MV-4-11 (cell line): ENCODE measurements at regions not wholly inside any gene's neighbourhood (a gene's known extent, or its start where the extent isn't known, plus 50 kb on each side); places are given as distances from the start of the nearest gene placed in this dataset.
A peak's percentile ranks its signal among the peaks of the same experiment; 100 is the strongest.
"Not testable (repeated sequence)": the region's sequence is repeated elsewhere in the genome, so short reads cannot be mapped to it uniquely, and the experiment has no call there.

Source experiments
- DNase-seq: peaks from one replicate; lab custom pipeline; 2025; lab: John Stamatoyannopoulos, UW

DNA sequence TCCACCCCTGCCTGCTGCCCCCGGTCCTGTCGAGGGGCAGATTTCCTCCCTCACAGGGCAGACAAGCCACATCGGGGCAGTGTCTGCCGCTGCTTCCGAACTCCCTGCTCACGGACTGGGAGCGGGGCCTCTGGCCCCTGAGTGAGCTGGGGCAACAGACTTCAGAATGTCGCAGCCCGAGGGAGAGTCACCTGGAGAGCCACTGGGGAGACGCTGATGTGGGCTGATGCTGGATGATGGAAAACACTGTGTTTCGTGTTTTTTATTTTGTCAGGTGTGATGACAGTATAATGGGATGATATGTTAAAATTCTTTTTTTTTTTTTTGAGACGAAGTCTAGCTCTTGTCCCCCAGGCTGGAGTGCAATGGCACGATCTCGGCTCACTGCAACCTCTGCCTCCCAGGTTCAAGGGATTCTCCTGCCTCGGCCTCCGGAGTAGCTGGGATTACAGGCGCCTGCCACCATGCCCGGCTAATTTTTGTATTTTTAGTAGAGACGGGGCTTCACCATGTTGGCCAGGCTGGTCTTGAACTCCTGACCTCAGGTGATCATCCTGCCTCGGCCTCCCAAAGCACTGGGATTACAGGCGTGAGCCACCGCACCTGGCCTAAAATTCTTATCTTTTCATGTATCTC, 52.1 kb upstream of the SEPTIN5 start:
- not testable (repeated sequence) for DNase-seq

DNA sequence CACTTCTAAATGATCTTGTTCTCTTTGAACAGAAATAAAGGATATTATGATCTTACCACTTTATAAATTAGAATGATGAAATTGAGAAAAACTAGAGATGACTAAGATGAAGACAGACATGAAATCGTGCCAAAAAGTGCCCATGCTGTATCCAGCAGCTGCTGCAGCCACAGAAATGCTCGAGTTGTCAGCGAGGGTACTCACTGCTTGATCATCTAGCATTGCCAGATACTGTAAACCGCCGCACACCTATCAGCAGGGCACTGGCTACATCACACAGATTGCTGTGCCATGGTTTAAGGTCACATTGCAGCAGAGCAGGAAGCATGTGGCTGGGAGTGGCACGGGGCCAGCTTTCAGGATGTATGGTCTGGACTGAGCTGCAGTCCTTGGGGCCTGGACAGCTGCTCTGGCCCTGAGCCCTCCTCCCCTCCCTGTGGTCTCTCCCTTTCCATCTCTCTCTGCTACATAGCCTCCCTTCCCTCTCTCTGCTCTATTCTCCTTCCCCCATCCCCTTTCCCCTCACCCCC, 51.0 kb upstream of the SEPTIN5 start:
- DNase-seq, result peak; percentile 13

DNA sequence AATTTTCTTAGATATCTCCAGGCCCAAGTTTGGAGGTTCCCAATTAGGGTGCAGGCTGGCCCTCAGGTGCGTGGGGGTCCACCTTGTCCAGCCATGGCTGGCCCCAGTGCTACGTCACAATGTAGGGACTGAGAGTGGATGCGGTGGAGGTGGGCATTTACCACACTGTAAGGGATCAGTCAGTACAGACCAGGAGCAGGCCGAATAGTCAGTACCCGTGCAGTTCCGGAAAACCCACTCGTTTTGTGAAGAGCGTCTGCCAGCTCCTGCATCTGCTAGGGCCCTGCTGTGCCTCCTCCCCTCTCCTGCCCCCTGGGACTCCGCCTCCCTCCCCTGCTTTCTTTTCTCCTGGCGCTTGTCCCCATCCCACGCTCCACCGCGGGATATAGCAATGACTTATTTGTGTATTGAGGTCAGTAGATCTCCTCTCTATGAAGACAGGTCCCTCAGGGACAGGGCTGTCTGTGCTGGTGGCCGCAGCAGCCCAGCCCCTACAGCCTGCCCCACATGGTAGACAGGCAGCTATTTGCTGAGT, 50.4 kb upstream of the SEPTIN5 start:
- DNase-seq, result no peak

GRCh38 chr22:19664406-19664805, 49.9 kb upstream of the SEPTIN5 start:
- DNase-seq, result no peak
